ENCODE measurements at regions not wholly inside any gene's neighbourhood (a gene's known extent, or its start where the extent isn't known, plus 50 kb on each side); places are given as distances from the start of the nearest gene placed in this dataset.
"Not testable (repeated sequence)": the region's sequence is repeated elsewhere in the genome, so short reads cannot be mapped to it uniquely, and the experiment has no call there.

DNA sequence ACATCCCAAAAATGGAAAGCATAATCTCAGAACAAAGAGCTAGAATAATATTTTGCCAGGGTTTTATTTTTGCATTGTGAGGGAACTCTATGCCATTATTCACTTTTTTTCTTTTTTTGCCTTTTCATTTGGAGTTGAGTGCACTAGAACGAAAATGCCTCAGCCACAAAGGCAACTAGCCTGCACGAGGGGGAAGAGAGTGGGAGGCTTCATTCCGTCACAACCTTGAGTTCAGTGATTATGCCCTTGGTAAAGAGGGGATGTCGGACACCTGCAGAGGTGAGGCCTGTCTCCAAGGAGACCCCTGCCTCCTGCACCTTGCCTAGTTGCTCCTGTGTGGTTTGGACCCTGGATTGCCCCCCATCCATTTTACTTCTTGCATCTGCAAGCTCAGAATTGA lies 232.7 kb downstream of the TEX36 start:
- no peak for DNase-seq

DNA sequence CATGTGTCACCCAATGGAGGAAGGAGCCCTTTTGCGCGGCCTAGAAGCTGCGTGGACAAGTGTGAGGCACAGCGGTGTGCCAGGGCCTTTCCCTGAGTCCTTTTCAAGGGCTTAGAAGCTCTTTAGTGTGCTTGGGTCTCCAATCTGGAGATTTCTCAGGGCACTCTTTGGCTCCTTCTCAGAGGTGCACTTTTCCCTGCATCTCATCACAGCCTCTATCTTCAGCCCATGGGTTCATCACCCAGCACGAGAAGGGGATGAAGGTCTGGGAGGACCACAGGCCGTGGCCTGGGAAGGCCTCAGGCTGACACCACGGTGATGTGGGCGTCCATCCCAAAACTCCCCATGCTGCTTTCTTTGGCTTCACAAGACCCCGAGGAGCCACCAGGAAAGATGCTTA lies 233.4 kb downstream of the TEX36 start:
- no peak for DNase-seq

DNA sequence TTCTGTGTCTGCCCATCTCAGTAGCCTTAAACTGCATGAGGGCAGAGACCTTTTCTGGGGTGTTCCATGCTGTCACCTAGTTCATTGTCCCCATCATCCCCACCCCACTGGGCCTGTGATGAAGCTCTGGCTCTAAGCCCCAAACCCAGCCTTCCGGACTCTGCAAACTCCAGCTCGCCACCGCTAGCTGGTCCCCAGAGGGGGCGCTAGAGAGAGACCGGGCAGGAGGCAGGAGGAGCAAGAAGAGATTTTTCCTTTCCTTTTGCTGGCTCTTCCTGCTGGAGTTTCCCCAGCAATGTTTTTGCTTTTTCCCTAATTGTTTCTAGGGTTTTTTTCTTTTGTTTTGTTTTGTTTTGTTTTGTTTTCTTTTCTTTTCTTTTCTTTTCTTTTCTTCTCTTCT lies 234.4 kb downstream of the TEX36 start:
- no peak for DNase-seq

DNA sequence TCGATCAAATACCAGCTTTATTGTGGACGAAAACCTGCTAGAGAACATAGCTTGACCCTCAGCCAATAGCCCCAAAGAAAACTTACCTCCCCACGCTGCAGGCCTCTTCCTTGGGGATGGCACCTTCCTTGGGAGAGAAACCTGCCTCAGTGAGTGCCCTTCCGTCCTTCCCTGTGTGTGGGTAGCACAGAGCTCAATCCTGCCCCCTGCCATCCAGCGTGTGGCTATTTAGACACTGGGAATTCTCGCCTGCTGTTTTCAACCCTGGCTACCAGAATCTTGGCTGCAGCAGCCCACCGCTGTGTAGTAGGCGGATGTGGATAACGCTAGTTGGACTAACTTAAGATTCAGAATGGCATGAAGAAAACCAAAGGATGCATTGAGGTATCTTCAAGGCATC lies 238.2 kb downstream of the TEX36 start:
- no peak for DNase-seq

DNA sequence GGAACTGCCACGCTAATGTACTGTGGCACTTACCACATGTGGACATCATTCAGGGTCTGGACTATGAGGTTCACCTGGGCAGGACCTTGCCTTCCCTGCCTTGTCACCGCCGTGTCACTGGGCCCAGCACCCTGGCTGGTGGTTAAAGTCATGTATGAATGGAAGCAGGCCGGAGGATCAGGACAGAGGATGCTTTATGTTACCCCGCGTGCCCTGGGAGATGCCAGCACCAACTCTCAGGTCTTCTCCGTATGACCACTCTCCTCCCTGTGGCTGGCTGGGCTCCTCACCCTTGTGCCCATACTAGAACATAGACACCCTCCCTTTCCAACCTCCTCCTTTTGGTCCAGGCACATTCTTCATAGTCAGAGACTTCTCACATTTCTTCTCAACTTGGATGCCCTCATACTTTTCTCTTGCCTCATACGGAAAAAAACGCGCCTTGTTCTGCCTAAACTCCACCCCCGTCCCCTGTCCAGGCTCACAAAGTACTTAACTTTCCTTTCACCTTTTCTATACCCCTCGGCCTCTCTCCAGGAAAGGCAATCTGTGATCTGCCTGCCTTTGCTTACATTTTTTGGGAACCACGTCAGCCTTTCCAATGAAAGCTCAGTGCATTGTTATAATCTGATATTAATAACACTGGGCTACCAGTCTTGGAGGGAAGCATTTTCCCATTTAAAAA lies 240.0 kb downstream of the TEX36 start:
- DNase-seq = no peak

DNA sequence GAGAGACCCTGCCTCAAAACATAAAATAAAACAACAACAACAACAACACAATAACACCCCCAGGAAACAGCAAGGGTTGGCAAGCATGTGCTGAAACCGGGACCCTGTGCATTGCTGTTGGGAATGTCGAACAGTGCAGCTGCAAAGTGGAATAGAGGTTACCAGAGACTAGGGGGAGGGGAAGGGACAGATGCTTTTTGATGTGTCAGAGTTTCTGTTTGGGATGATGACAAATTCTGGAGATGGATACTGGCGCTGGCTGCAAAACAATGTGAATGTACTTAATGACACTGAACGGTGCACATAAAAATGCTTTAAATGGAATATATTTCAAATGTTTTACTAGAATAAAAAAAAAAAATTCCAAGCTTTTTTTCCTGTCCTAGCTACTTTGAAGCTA lies 241.8 kb downstream of the TEX36 start:
- DNase-seq = no peak

DNA sequence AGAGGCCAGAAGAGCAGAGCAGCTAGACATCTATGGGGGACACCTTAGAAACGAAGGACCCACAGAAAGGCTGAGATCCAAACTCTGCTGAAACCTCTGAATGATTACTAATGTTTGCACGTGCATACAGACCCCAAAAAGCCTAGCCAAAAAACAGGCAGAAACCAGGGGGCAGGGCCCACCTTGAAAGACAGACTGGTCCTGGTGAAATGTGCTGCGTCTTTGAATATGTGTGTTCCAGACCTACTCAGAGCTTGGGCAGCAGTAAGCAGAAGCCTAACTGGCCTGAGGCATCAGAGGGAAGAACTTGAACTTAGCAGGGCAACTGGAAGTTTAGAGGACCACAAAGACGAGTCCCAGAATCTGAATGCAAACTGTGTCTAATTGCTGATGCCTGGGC lies 251.8 kb downstream of the TEX36 start:
- DNase-seq = no peak

DNA sequence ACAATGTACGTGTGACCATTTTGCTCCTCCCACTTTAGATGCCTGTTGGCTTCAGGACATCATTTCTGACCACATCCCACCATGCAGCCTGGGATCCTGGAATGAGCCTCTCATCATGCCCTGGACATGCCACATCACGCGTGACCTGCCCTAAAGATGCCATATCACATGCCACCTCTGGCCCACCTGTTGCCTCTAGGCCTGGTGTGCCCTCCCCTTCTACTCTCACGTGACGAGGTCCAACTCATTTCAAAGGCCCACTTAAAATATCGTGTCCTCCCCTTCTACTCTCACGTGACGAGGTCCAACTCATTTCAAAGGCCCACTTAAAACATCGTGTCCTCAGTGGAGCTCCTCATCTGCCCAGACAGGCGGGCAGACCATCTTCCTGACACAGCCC lies 254.9 kb downstream of the TEX36 start:
- no peak for DNase-seq

DNA sequence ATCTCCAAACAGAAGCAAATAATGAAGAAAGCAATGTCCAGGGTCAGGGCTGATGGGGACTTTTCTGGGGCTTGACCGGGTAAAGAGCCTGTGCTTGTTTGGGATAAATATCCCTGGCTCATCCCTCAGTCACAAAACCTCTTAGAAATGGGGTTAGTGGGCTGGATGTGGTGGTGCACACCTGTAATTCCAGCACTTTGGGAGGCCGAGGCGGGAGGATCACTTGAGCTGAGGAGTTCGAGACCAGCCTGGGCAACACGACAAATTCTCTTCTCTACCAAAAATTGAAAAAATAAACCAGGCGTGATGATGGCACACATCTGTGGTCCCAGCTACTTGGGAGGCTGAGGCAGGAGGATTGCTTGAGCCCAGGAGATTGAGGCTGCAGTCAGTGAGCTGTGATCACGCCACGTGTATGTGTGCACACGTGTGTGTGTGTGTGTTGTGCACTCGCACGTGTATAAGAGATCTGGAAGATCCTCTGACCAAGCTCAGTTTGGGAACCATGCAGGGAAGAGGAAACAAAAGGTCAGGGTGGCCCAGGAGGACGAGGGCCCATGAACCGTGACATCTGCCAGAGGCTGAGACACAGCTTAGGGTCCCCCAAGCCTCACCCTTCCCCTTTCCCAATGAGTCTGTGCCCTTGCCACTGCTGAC lies 258.6 kb downstream of the TEX36 start:
- DNase-seq = no peak

DNA sequence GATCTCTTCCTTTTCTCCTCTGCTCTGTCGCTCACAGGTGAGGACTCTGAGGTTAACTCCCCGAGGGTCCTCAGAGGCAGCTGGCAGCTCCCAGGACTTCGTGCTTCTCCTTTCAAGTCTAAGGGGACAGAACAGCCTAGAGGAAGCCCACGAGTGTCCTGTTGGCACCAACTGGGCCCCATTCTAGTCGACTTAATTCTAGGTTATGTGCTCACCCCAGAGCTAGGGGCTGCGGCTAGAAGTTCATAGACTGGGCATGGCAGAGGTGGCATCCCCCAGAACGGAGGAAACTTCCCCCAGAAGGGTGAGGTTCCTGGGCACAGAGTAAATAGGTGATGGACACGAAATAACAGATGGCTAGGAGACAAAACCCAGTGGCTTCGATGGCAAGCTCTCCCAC lies 259.4 kb downstream of the TEX36 start:
- no peak for DNase-seq

DNA sequence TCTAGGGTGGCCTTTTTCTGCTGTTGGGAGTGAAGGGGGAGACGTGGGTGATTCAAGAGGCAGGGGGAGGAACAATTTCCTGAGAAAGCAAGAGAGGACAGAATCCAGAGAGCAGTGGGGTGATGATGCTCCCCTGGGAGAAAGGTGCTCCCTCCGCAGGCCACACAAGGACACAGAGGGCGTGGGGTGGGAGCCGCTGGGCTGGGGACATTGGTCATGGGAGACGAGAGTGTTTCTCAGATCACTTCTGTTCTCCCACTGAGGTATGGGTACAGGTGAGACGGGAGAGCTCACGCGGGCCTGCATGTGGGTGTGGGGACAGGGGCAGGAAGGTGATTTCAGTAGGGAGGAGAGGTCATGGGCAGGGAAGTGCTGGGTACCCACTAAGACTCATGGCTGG lies 259.5 kb upstream of the CTBP2 start:
- no peak for DNase-seq

DNA sequence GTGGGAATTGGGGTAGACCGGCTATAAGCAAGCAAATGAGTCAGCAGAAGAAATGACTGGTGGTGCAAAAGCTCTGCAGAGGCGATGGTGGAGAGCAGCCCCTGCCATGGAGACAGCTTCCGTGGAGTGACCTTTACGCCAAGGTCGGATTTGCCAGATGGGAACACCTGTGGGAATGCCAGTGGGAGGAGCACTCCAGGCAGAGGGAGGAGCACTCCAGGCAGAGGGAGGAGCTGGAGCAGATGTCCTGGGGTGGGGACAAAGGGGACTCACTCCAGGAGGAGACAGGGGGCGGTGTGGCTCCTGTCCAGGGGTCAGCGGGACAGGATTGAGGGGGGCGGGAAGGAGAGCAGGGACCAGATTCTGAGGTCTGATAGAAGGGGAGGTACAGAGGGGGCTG lies 258.8 kb upstream of the CTBP2 start:
- DNase-seq = no peak

DNA sequence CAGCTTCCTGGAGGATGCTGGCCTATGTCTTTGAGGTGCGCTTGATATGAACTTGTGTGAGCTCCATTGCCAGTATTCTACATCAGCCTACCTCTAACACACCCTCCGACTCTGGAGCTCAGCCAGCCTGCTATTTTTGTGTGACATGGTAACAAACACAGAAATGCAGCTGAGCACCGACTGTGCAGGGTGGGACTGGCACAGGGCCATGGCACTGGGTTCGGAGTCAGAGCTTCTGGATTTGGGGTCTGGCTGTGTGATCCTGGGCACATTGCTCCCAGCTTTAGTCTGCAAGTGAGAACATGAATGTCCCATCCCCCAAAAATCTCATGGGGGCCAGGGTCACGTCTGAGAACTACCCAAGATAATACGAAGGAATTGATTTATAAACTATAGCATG lies 257.2 kb upstream of the CTBP2 start:
- no peak for DNase-seq

DNA sequence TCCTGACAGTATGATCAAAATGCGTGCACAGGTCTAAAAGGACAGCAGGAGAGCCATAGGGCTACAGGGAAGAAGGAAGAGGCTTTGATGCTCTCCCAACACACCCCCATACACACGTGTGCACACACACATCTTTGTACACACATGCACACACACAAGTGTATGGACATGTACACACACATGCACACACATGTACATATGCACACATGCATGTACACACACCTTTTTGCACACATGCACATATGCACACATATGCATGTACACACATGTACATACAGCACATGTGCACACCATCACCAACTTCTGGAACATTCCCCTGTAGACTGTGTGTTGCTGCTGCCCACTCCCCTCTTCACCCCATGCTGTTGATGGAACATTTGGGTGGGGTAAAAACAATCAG lies 255.6 kb upstream of the CTBP2 start:
- DNase-seq = no peak

DNA sequence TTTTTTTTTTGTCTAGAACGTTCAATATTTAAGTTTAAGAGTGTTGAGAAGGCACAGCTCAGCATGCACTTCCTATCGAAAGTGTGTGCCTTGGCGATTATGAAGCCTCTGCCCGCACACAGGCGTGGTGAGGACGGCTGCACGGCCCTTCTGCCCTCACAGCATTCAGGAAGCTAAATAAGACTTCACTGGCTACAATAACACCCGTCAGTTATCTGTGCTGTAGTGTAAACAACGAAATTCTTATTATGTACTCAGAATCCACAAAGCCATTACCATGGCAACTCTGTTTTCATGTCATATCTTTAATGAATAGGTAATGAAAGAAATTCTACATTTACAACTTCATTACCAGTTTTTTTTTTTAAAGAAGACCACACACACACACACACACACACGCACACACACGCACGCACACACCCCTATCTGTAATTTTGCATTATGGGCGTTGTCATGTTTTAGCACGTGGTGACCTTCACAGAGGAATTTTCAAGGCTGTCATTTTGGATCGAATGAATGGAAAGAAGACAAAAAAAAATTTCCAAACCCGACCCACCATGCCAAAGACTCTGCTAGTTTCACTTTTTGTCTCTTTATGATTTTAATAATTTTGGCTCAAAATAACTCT lies 254.8 kb upstream of the CTBP2 start:
- no peak for DNase-seq

DNA sequence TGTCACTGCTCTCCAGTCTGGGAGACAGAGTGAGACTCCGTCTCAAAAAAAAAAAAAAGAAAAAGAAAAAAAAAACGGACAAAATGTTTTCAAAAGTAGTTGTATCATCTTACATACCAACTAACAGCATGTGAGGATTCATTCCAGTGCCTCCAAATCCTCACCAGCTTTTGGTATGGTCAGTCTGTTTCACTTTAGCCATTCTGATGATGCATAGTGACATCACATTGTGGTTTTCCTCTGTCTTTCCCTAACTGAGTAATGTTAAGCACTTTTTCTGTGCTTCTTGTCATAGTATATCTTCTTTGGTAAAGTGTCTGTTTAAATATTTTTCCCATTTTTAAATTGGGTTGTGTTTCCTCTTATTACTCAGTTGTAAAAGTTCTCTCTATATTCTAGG lies 251.4 kb upstream of the CTBP2 start:
- DNase-seq = no peak

DNA sequence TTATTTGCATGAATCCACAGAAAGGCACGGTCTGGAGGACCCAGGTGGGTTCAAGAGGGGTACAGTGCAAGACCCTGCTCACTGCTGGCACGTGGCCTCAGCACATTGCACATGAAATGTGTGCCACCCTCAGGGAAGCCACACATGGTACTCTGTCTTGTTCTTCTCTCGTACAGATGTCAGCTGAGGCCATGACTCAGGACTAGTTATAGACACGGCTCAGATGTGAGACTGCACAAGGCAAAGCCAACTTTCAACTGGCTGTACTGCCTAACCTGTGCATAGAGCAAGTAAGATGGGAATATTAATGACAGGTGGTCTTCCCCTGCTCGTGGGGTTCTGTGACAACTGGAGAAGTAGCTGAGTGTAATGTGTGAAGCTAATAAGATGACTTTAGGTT lies 249.4 kb upstream of the CTBP2 start:
- DNase-seq = no peak

DNA sequence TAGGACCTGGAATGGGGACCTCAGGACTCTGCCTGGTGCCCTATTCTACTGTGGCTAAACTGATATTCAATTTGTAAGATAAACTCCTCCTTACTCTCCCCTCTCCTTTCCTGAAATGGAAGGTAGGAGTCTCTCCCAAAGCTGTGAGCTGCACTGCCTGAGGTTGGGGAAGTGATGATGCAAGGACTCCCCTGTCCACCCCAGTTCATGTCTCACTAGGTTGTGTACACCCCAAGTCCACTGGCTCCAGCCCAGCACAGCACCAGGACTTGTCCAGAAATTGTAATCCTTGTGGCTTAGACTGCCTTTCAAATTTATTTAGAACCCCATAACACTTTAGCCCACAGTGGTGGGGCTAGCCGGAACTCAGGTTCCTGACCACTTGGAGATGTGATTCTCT lies 247.2 kb upstream of the CTBP2 start:
- DNase-seq = no peak

DNA sequence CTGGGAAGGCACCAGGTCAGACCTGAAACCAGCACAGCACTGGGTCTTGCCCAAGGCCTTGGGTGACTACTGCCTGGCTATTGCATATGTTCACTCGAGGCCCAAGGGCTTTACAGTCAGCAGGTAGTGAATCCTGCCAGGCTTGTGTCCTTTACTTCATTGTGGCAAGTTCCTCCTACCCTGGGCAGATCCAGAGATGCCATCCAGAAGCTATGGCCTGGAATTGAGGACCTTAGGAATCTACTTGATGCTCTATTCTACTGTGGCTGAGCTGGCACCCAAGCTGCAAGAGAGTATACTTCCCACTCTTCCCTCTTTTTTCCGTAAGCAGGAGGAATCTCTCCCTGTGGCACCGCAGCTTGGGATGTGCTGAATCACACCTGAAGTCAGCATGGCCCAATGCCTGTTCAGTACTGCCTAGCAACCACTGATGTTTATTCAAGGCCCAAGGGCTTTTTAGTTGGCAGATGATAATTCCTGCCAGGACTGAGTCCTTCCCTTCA lies 246.7 kb upstream of the CTBP2 start:
- DNase-seq = no peak

DNA sequence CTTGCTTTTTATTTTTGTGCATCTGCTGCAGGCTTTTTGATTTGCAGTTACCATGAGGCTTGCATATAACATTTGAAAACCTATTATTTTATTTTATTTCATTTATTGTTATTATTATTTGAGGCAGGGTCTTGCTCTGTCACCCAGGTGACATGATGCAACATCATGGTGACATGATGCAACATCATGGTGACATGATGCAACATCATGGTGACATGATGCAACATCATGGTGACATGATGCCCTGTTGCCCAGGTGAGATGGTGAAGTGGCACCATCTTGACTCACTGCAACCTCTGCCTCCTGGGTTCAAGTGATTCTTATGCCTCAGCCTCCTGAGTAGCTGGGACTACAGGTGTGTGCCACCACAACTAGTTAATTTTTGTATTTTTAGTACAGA lies 244.5 kb upstream of the CTBP2 start:
- DNase-seq = not testable (repeated sequence)

DNA sequence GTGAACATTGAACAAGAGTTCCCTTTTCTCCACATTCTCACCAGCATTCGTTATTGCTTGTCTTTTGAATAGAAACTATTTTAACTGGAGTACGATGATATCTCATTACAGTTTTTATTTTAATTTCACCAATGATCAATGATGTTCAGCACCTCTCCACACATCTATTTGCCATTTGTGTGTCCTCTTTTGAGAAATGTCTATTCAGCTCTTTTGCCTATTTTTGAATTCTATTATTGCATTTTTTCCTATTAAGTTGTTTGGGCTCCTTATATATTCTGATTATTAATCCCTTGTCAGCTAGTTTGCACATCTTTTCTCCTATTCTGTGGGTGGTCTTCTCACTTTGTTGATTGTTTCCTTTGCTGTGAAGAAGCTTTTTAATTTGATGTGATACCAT lies 241.1 kb upstream of the CTBP2 start:
- no peak for DNase-seq

DNA sequence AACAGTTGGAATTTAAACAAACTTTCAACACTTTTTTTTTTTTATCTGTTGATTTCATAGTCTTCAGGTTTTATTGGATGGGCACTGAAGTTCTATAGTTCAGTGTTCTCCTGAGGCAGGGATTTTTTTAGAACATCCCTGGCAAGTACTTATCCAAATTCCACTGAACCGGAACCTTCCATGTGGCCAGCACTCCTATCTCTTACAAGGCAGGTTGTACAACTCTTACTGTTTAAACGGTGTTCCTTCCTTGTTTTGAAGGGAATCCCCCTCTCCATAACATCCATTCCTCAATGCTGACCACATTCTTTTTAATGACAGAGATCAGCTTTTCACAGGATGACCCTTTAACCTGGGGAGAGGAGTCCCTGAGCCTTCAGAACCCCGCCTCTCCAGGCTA lies 238.9 kb upstream of the CTBP2 start:
- DNase-seq = no peak

DNA sequence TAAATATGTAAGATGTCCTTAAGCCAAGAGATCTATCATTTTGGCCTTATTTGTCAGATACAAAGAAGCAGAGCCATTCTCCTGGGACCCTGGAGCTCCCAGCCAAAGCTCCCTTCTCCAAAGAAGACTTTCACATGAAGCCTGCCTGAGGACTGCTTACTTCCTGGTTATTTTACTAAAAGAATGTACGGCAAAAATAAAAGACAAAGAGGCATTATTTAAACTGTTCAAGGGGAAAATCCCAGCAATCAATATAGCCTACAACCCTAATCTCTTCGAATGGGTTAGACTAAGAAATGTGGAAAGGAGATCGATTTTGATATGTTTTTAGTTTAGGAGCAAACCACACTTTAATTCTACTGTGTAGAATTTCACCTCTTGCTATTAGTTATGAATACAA lies 237.9 kb upstream of the CTBP2 start:
- DNase-seq = no peak

DNA sequence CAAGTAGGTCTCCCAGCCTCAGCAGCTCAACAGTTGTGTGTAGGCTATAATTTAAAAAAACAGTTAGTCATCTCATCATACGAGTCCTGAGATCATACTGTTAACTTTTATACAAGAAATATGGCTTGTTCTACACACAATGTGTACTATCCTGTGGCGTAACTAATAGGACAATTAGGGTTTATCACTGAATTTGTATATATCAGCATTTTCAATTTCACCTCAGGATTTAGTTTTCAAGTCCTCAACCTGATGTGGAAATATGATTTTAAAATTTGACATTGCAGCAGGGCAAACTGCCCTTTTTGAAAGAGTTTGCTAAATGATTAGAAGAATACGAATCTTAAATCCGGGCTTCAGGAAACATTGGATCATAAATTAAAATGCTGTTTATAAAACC lies 237.2 kb upstream of the CTBP2 start:
- DNase-seq = no peak

DNA sequence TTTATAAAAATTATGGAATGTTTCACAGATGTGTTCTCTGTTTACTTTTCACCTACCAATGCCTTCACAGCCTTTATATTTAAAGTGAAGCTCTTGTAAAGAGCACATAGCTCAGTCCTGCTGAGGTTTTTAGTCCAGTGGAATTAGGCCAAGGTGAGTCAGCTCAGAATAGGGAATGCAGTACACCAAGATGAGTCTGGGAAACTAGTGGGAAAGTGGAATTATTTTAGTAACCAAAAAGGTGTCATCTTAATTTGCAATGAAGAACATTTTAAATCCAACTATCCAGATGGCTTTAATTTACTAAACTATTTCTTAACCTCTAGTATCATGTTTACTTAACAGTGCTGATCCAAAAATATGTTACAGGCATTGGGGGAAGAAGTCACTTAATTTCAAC lies 236.3 kb upstream of the CTBP2 start:
- no peak for DNase-seq
